Right cardiac atrium (tissue), 5 donors: ENCODE measurements at regions not wholly inside any gene's neighbourhood (a gene's known extent, or its start where the extent isn't known, plus 50 kb on each side); places are given as distances from the start of the nearest gene placed in this dataset.

ENCODE experiments used
- ATAC-seq, 2 donors: fragments of 200-7000 bp; cut with Tn5 transposase; one replicate each; pipeline versions ENCODE4 v1.8.0 to v1.9.1; 2020; ENCODE audit warnings: moderate library complexity in 2 of 2, mild to moderate bottlenecking in 1 of 2
- DNase-seq, 3 donors: peaks; one replicate each; pipeline ENCODE4 v3.0.0-alpha.2; 2020
- H3K27ac ChIP-seq: one replicate; pipeline ENCODE4 v1.5.1; 2013; ENCODE audit warnings: mild to moderate bottlenecking, low read length, control low read depth, moderate library complexity
- H3K27me3 ChIP-seq: one replicate; pipeline ENCODE4 v1.6.1; 2013; ENCODE audit not compliant: control insufficient read depth, insufficient read depth
- H3K4me1 ChIP-seq: one replicate; pipeline ENCODE4 v1.6.1; 2013; ENCODE audit warnings: low read length; ENCODE audit not compliant: control insufficient read depth, insufficient read depth
- H3K4me3 ChIP-seq: one replicate; pipeline ENCODE4 v1.5.1; 2013; ENCODE audit warnings: low read length, control low read depth
- H3K9me3 ChIP-seq: one replicate; pipeline ENCODE4 v1.6.1; 2013; ENCODE audit warnings: low read length; ENCODE audit not compliant: control insufficient read depth
- WGBS: extraction: QIAGEN DNeasy Blood & Tissue Kit; methylation state at CpG from one replicate; pipeline ENCODE4 v1.1.7; 2013; 5-methylcytosine and 5-hydroxymethylcytosine counted together
- intact Hi-C, 4 donors: fragments of 100-400 bp; cut with DNase I; formaldehyde crosslinking; loops; one replicate each; pipeline versions ENCODE4 v1.11.0 to v1.14.0; 2022 to 2023
- donor health status: healthy with polysubstance abuse.
- donor health status: DM: no; HTN: yes; CAD: no.
- donor health status: DM: no; HTN: no; CAD: no.
- donor health status: DM: no; HTN: yes; CAD: no; lungs with severe emphysema.
- donor health status: DM: yes; HTN: yes; CAD: no.

GRCh38 chr6:113598786-113599185, 258.4 kb upstream of the MARCKS start:
- 90% methylated on average over 3 of the region's 3 CpGs for WGBS
- Histone ChIP-seq H3K4me1 (no peaks in the 10 kb centered on the region), H3K27ac (no peak overlapping the region), H3K27me3 (no peaks in the 10 kb centered on the region), H3K9me3 (no peaks in the 10 kb centered on the region), H3K4me3 (no peak overlapping the region)
- no peak for DNase-seq
- no peak for ATAC-seq
- intact Hi-C loops: no loop called here

GRCh38 chr6:113599444-113599843, 257.7 kb upstream of the MARCKS start:
- Histone ChIP-seq H3K27ac (no peak overlapping the region), H3K4me1 (no peaks in the 10 kb centered on the region), H3K4me3 (no peak overlapping the region), H3K27me3 (no peaks in the 10 kb centered on the region), H3K9me3 (no peaks in the 10 kb centered on the region)
- ATAC-seq: no peak
- intact Hi-C loops: no loop called here
- no peak for DNase-seq

DNA sequence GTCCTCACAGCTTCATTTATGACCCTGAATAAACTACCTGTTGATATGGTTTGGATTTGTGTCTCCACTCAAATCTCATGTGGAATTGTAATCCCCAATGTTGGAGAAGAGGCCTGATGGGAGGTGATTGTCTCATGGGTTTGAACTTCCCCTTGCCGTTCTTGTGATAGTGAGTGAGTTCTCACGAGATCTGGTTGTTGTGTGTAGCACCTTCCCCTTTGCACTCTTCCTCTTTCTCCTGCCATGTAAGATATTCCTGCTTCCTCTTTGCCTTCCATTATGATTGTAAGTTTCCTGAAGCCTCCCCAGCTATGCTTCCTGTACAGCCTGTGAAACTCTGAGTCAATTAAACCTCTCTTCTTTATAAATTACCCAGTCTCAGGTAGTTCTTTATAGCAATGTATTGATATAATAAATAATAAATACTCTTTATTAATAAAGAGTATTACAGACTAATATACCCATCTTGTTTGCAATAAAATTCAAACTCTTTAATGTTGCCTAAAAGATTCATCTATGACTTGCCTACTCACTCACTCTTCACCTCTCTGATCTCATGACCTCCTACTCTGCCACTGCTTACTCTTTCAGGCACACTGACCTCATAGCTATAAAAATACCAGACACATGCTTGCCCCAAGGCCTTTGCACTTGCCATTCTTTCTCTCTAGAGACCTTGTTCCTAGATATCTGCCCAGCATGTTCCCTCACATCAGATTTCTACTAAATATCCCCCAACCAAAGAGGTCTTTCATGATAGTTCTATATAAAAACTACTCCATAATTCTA, 256.4 kb upstream of the MARCKS start:
- 84% methylated on average over 2 of the region's 2 CpGs for WGBS

DNA sequence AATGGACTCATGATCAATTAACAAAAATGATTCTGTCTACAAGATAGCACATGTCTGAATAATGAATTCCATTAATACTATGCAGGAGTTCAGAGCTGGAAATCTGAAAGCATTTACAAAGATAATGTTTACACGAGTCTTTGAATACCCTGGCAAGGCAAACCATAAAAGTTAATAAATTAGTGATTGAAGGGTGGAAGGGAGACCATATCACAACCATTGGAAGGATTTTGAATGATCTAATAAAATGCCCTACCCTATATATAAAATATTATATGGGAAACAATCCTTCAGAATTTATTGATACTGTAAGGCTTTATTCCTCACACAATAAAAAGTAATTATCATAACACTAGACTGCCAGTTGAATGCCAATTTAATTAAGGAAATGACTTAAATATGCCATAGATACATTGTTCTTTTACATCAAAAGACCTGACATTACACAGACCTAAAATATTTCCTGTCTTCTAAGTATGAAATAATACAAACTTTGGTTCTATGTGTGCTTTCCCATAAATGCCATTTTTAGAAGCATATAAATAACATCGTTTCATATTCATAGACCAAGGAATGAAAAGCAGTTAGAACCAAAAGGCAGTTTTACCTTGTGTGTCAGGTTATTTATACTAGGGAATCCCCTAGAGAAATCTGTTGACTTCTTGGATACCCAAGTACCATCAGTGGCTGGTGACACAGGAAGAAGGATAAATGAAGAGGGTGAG, 249.2 kb upstream of the MARCKS start:
- Histone ChIP-seq H3K4me3 (no peak overlapping the region), H3K9me3 (no peaks in the 10 kb centered on the region), H3K27me3 (no peaks in the 10 kb centered on the region), H3K4me1 (no peaks in the 10 kb centered on the region), H3K27ac (no peak overlapping the region)
- 72% methylated on average over 2 of the region's 2 CpGs for WGBS
- intact Hi-C loops: no loop called here
- DNase-seq (no peak), ATAC-seq (no peak)

More for the DNA sequence above, 256.4 kb upstream of the MARCKS start:
- ATAC-seq (no peak), DNase-seq (no peak)
- Histone ChIP-seq H3K27ac (no peak overlapping the region), H3K9me3 (no peaks in the 10 kb centered on the region), H3K4me1 (no peaks in the 10 kb centered on the region), H3K27me3 (no peaks in the 10 kb centered on the region), H3K4me3 (no peak overlapping the region)
- intact Hi-C loops: no loop called here

DNA sequence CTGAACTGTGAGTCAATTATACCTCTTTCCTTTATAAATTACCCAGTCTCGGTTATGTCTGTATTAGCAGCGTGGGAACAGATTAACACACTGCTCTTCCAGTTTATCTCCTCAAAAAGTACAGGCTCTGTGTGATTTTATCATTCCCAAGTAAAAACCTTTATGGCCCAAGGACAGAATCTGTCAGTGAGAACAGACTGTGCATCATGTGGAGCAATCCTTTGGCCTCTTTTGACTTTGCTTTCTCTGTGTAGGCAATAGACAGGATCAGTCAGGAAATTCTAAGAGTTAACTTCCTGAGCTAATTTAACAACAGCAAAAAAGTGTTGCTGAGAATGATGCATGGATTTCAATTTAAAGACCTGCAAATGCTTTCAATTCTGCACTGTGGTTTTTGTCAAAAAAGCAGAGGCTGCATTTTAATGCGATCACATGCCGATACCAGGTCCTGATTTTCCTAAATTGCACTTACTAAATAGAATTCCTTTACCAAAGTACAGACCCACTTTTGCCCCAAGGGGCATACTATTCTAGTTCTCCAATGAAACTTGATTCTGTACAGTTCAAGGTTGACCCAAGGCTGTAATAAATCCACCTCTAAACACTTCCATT, 246.7 kb upstream of the MARCKS start:
- Histone ChIP-seq H3K9me3 (no peaks in the 10 kb centered on the region), H3K4me1 (no peaks in the 10 kb centered on the region), H3K4me3 (no peak overlapping the region), H3K27me3 (no peaks in the 10 kb centered on the region), H3K27ac (no peak overlapping the region)
- ATAC-seq: no peak
- WGBS: 89% methylated on average over 4 of the region's 4 CpGs
- no peak for DNase-seq
- intact Hi-C loops: no loop called here

DNA sequence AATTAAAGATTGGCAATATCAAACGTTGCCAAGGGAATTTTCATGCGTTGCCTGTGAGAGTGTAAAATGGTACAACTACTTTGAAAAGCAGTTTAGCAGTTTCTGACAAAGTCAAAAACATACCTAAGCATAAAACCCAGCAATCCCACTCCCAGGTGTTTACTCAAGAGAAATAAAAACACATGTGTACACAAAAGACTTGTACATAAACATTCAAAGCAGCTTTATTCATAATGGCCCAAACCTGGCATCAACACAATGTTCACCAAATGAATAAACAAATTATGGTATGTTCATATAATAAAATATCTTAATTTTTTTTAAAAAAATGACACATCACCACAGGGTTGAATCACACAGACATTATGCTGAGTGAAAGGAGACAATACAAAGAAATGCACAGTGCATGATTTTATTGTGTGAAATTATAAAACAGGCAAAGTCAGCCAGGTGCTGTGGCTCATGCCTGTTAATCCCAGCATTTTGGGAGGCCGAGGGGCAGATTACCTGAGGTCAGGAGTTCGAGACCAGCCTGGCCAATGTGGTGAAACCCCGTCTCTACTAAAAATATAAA, 240.4 kb upstream of the MARCKS start:
- DNase-seq: no peak
- no peak for ATAC-seq
- WGBS: 92% methylated on average over 5 of the region's 5 CpGs

DNA sequence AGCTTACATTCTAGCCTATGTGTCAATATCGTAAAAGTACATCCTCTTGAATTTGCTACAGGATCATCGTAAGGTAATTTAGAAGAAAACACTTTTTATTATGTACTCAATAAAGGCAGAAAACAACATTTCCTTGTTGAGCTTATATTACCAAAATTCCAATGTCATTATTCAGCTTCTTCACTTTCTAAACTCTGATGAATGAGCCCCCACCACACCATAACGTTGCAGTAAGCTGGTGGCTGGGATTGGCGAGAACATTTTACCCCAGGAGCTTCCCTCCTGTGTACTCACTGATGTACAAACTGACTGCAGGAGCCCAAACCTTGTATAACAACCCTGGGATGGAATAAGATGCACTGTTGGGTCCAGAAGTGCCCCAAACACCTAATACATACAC, 238.1 kb upstream of the MARCKS start:
- Histone ChIP-seq H3K4me1 (no peaks in the 10 kb centered on the region), H3K9me3 (no peaks in the 10 kb centered on the region), H3K27me3 (no peaks in the 10 kb centered on the region), H3K27ac (no peak overlapping the region), H3K4me3 (no peak overlapping the region)
- ATAC-seq: no peak
- intact Hi-C loops: no loop called here
- 84% methylated on average over 4 of the region's 4 CpGs for WGBS
- DNase-seq: no peak

More for the DNA sequence above, 240.4 kb upstream of the MARCKS start:
- intact Hi-C loops: no loop called here
- Histone ChIP-seq H3K27me3 (no peaks in the 10 kb centered on the region), H3K4me1 (no peaks in the 10 kb centered on the region), H3K27ac (no peak overlapping the region), H3K4me3 (no peak overlapping the region), H3K9me3 (no peaks in the 10 kb centered on the region)

GRCh38 chr6:113620386-113620785, 236.8 kb upstream of the MARCKS start:
- 66% methylated on average over 2 of the region's 2 CpGs for whole genome bisulfite sequencing
- Histone ChIP-seq H3K27me3 (no peaks in the 10 kb centered on the region), H3K9me3 (no peaks in the 10 kb centered on the region), H3K4me1 (no peaks in the 10 kb centered on the region), H3K4me3 (no peak overlapping the region), H3K27ac (no peak overlapping the region)
- no peak for DNase-seq
- intact Hi-C loops: no loop called here
- no peak for ATAC-seq

GRCh38 chr6:113622254-113622653, 234.9 kb upstream of the MARCKS start:
- Histone ChIP-seq H3K9me3 (no peaks in the 10 kb centered on the region), H3K27me3 (no peaks in the 10 kb centered on the region), H3K27ac (no peak overlapping the region), H3K4me1 (no peaks in the 10 kb centered on the region), H3K4me3 (no peak overlapping the region)
- intact Hi-C loops: no loop called here
- no peak for DNase-seq
- WGBS: 78% methylated on average over 5 of the region's 5 CpGs
- no peak for ATAC-seq

DNA sequence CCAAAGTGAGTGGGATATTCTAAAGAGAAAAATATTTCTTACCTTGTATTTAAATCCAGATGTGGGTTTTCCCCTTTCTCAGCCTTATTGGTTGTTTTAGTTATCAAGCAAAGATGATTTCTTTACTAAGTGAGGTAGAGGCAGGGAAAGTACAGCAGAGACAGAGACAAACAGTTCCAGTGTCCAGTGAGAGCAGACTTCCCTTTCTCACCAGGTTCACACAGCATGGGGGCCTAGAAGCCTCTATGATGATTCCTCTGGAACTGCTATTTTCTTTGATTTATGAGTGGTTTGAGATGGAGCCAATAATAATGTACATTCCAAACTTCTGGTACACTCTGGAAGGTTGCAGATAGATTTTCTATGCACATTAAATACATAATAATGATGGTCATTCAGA, 234.0 kb upstream of the MARCKS start:
- H3K27me3 ChIP-seq: no peaks in the 10 kb centered on the region
- H3K27ac ChIP-seq: no peak overlapping the region
- ATAC-seq: no peak
- H3K9me3 ChIP-seq: no peaks in the 10 kb centered on the region
- DNase-seq: no peak
- no peak overlapping the region for H3K4me3 ChIP-seq
- no peaks in the 10 kb centered on the region for H3K4me1 ChIP-seq
- intact Hi-C loops: no loop called here

DNA sequence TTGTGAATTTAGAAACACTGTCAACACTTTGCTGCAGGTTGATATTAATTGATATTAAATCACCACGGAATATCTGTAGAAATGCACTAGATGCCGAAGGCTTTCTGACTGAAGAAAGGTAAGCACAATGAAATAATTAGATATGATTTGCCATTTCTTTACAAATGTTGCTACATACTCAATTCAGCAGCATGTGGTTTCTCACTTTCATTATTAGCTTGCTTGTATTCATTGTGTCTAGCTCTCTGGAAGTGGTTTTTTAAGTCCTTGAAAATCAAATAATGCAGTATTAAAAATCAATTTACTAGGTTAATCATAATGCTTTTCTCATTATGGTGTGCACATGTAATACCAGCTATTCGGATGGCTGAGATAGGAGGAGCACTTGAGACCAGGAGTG, 231.3 kb upstream of the MARCKS start:
- DNase-seq (no peak), ATAC-seq (no peak)
- WGBS: 94% methylated on average over 3 of the region's 3 CpGs
- H3K4me1 ChIP-seq: peaks cover under 1% of the 10 kb centered on the region
- H3K4me3 ChIP-seq: no peak overlapping the region
- H3K27ac ChIP-seq: no peak overlapping the region
- intact Hi-C loops: no loop called here
- no peaks in the 10 kb centered on the region for H3K9me3 ChIP-seq
- no peaks in the 10 kb centered on the region for H3K27me3 ChIP-seq
